ENCODE measurements at regions not wholly inside any gene's neighbourhood (a gene's known extent, or its start where the extent isn't known, plus 50 kb on each side); places are given as distances from the start of the nearest gene placed in this dataset.

GRCh38 chr2:240353944-240354343 lies 81.5 kb upstream of the GPC1 start:
- ATAC-seq (ENCODE audit: low read depth) (no peak), DNase-seq (no peak)
- Histone ChIP-seq H3K56ac (ENCODE audit: extremely low read depth, insufficient read depth, low read length) (no peak overlapping the region), H3K4me1 (ENCODE audit: control insufficient read depth, insufficient read depth, low read length) (peaks cover 3% of the 10 kb centered on the region; the same call in 1 of the 2 replicates), H2BK120ac (ENCODE audit: low read depth, low read length) (no peak overlapping the region), H2BK15ac (ENCODE audit: low read depth, low read length) (no peak overlapping the region), H2BK5ac (ENCODE audit: low read depth, low read length, poor library complexity, severe bottlenecking) (no peak overlapping the region), H3K27me3 (ENCODE audit: control insufficient read depth, insufficient read depth, low read length) (peaks cover 29% of the 10 kb centered on the region), H3K79me1 (ENCODE audit: low read depth in 1 of 2, low read length in 2 of 2) (no peaks in the 10 kb centered on the region), H4K20me1 (ENCODE audit: insufficient read depth, low read length) (no peaks in the 10 kb centered on the region), H3K18ac (ENCODE audit: low read depth, low read length) (no peak overlapping the region), H3K23ac (ENCODE audit: low read depth, low read length) (no peak overlapping the region), H3K4me3 (ENCODE audit: insufficient read depth, low read depth, low read length) (no peak overlapping the region), H2AK5ac (ENCODE audit: low read depth, low read length) (no peak overlapping the region), H3K36me3 (ENCODE audit: control insufficient read depth, insufficient read depth, low read length) (no peaks in the 10 kb centered on the region), H3K9me1 (ENCODE audit: insufficient read depth, low read length) (no peaks in the 10 kb centered on the region), H4K8ac (ENCODE audit: low read depth in 2 of 2, low read length in 2 of 2) (no peak overlapping the region), H3K27ac (ENCODE audit: insufficient read depth, low read length) (no peak overlapping the region), H2AFZ (replicated peaks; ENCODE audit: low read length, poor library complexity) (no peak overlapping the region), H3K4me2 (ENCODE audit: low read depth, low read length) (no peak overlapping the region), H4K5ac (ENCODE audit: low read depth, low read length) (no peak overlapping the region), H2AK9ac (replicated peaks; ENCODE audit: low read depth, low read length, poor library complexity) (no peak overlapping the region), H3K14ac (replicated peaks; ENCODE audit: low read depth, low read length) (no peak overlapping the region), H3K9ac (ENCODE audit: low read depth, low read length) (no peak overlapping the region), H4K91ac (ENCODE audit: insufficient read depth, low read depth, low read length) (no peak overlapping the region), H3K4ac (ENCODE audit: low read depth, low read length) (no peak overlapping the region), H2BK20ac (ENCODE audit: low read depth, low read length) (no peak overlapping the region), H3K9me3 (ENCODE audit: control insufficient read depth, insufficient read depth, low read length) (peaks cover 2% of the 10 kb centered on the region)
- dilution Hi-C loops (cut with HindIII; ENCODE audit: low sequenced_read_pairs, unreplicated experiment): no loop called here
- intact Hi-C loops (cut with micrococcal nuclease): no loop called here
- CTCF ChIA-PET: no interaction called here
- in situ Hi-C loops (cut with MboI; ENCODE audit: low sequenced_read_pairs): no loop called here
- BruUV-seq (replicated peaks): no TSS peak
- POLR2A ChIA-PET (ENCODE audit: unreplicated experiment): no interaction called here
- TF ChIP-seq USF2 (IDR thresholded peaks at IDR 0.05; ENCODE audit: low read depth, low read length) (no peak), RCOR1 (IDR thresholded peaks at IDR 0.05; ENCODE audit: insufficient replicate concordance, low read length) (no peak), CTCF (conservative IDR thresholded peaks at IDR 0.05; ENCODE audit: low read depth, low read length) (no peak), FOS (IDR thresholded peaks at IDR 0.05; ENCODE audit: low read depth, low read length) (no peak), MAZ (IDR thresholded peaks at IDR 0.05; ENCODE audit: borderline replicate concordance, low read depth, low read length) (no peak), POLR2A (IDR thresholded peaks at IDR 0.05; ENCODE audit: low read depth, low read length) (no peak), CEBPB (IDR thresholded peaks at IDR 0.05; ENCODE audit: low read depth, low read length) (no peak), RFX5 (IDR thresholded peaks at IDR 0.05; ENCODE audit: low read depth, low read length) (no peak), BHLHE40 (IDR thresholded peaks at IDR 0.05; ENCODE audit: low read depth, low read length) (no peak), MXI1 (IDR thresholded peaks at IDR 0.05; ENCODE audit: borderline replicate concordance, low read depth, low read length) (no peak), NFE2L2 (IDR thresholded peaks at IDR 0.05; ENCODE audit: low read depth, low read length) (no peak), RAD21 (IDR thresholded peaks at IDR 0.05; ENCODE audit: low read length) (no peak)
- 88% methylated on average over 3 of the region's 9 CpGs; no CpG with 5 or more reads in 1 of the 2 experiments for WGBS, 2 experiments (ENCODE audit: extremely low coverage in 2 of 2, insufficient read length in 1 of 2)

All from IMR-90 (cell line).